NCI-H2107 treated with DMSO at 0.1 percent for 48 hours (cell line): ENCODE measurements at regions not wholly inside any gene's neighbourhood (a gene's known extent, or its start where the extent isn't known, plus 50 kb on each side); places are given as distances from the start of the nearest gene placed in this dataset.

ENCODE experiments used
- DNase-seq: peaks from one replicate; lab custom pipeline; 2025; ENCODE audit not compliant: unreplicated experiment; lab: John Stamatoyannopoulos, UW

DNA sequence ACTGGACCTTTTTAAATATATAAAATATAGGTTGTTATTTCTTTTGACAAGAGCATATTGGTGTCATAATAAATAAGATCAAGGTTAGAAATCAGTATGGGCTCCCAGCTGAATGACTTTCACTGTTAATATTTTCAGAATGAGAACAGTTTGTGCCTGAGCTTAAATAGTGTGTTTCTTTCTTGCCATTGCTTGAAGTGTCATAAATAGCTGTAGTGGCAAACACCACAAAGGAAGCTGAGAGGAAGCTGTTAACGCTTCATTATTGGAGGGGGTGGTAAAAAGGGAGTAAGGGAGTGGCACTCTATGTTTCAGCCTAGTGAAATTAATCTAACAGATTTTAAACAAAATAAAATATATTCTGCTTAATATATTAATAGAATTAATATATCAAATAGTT is 1089.8 kb upstream of the NCAM2 start:
- DNase-seq, result no peak

GRCh38 chr21:19914028-19914427 is 1084.2 kb upstream of the NCAM2 start:
- DNase-seq, result no peak

GRCh38 chr21:19921211-19921610 is 1077.0 kb upstream of the NCAM2 start:
- no peak for DNase-seq

DNA sequence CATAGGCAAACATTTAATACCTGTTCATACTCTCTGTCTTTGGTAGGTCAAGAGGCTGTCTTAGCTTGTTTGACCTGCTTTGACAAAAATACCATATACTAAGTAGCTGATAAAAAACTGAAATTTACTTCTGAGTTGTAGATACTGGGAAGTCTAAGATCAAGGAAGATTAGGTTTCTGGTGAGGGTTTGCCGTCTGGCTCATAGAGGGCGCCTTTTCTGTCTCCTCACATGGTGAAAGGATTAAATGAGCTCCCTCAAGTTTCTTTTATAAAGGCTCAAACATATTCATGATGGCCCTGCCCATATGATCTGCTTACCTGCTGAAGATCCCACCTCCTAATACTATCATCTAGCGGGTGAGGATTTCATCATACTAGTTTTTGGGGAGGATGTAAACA is 1076.1 kb upstream of the NCAM2 start:
- no peak for DNase-seq

- DNase-seq, result no peak
Measured at GRCh38 chr21:19935467-19935866, 1062.7 kb upstream of the NCAM2 start.

- DNase-seq, result no peak
Measured at GRCh38 chr21:19937619-19938018, 1060.6 kb upstream of the NCAM2 start.

DNA sequence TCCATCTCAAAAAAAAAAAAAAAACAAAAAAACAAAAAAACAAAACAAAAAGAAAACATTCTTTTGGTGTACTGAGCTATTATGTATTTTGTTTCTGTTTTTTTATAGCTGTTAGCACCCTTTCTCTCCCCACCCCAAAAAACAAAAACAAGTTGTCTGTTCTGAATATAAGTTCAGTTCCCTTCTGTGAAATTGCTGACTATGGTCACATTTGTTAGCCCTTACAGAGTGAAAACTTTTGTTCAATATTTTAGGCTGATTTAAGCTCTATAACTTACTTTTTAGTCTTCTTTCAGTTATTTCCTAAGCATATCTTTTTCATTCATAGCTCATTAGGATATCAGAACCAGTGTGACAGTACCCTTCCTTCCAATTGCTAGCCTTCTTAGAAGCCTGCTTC is 1056.6 kb upstream of the NCAM2 start:
- no peak for DNase-seq

DNA sequence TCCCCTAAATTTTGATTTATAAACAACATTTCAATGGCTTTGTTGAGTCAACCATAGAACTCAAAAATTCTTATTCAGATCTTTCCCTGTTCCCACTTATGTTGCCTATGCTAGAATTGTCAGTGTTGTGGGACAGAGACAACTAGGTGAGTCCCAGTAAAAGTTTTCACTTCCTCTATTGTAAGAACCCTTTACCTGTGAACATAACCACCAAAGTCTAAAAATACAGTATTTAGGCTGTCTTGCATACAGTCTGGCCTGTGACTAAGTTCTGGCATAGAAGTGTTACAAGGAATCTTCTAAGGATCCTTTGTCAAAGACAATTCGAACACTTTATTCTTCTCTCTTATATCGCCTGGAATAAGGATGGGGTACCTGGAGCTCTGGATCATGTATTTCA is 1047.9 kb upstream of the NCAM2 start:
- no peak for DNase-seq

DNA sequence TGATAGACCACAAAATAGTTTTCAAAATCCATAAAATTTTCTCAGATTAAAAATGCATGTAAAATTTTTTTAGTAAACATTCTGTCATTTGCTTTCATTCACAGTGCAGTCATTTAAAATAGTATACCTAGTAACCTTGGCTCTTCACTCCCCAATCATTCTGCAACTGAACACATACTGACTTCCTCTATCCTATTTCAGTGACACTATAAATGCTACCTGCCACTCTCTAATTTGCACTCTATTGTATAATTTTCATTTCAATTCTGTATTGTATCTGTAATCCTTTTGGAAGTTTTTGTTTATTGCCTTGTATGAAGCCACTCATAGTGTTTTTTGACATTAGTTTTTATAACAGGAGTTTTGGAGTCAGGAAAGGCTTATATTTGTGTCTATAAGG is 1029.1 kb upstream of the NCAM2 start:
- no peak for DNase-seq

GRCh38 chr21:19981938-19982337 is 1016.3 kb upstream of the NCAM2 start:
- no peak for DNase-seq

DNA sequence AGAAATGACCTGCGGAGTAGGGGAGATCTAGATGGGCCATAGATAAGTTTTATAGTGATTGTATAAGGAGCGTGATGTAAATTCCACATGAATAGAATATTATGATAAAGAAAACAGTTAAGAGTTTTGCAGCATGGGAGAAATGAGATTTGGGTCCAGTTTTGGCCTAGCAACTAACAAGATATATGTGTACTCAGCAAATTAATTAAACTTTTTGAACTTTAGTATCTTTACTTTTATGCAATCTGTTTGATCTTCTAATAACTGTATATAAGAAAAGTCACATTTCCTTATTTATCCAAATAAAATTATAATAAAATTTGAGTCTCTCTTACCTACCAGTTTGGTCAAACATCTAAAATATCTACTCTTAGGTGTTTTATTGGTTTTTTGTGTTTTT is 1011.8 kb upstream of the NCAM2 start:
- no peak for DNase-seq

GRCh38 chr21:19987671-19988070 is 1010.5 kb upstream of the NCAM2 start:
- no peak for DNase-seq

GRCh38 chr21:19992540-19992939 is 1005.7 kb upstream of the NCAM2 start:
- DNase-seq, result no peak

DNA sequence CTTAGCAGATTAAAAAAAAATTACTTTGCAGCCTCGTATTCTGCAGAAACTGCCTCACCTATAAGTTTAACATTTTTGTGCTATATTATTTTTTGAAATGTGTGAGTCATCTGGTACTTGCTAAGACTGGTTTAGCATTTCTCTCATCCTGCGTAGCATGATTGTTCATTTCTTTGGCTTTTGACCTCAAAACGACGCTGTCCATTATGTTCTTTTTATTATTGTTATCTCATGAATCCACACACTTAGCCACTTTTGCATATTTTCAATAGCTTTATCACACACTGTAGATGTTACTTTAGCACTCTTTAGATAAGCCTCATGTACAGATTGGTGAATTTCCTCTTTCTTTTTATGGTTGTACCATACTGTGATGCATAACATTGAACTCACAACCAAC is 1004.9 kb upstream of the NCAM2 start:
- DNase-seq, result no peak

GRCh38 chr21:19995253-19995652 is 1003.0 kb upstream of the NCAM2 start:
- DNase-seq, result no peak

- no peak for DNase-seq
Measured at GRCh38 chr21:19998453-19998852, 999.8 kb upstream of the NCAM2 start.

DNA sequence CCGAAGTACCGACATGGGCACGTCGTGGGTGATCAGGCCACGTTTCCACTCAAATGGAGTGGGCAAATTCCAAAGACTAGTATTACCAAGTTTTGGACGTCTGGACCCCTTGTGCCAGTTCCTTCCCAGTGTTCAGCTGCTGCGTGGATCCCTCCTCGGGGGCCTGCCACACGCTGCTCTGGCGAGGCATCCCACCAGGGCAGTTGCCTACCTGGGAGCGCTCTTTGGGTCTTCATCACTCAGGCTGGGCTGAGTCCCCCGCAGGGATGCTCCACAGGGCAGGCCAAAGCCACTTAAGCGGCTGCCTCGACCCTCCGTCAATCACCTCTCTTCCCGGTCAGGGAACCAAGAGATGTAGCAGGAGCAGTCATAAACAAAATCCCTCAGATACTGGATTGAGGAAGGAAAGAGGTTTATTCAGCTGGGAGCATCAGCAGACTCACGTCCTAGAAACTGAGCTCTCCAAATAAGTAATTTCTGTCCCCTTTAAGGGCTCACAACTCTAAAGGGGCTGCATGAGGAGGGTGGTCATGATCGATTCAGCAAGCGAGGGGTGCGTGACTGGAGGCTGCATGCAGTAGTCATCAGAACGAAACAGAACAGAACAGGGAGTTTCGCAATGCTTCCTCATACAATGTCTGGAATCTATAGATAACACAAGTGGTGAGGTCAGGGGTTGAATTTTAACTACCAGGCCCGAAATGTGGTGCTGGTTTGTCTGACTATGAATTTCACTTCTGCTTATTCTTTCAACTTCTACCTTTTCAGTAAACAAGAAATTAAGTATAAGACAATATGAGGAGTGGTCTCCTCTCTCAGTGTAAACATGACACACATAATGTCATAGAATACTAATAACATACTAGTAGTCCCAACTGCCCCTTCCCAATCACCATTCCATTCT is 998.6 kb upstream of the NCAM2 start:
- DNase-seq, result no peak

GRCh38 chr21:20004367-20004766 is 993.8 kb upstream of the NCAM2 start:
- no peak for DNase-seq

DNA sequence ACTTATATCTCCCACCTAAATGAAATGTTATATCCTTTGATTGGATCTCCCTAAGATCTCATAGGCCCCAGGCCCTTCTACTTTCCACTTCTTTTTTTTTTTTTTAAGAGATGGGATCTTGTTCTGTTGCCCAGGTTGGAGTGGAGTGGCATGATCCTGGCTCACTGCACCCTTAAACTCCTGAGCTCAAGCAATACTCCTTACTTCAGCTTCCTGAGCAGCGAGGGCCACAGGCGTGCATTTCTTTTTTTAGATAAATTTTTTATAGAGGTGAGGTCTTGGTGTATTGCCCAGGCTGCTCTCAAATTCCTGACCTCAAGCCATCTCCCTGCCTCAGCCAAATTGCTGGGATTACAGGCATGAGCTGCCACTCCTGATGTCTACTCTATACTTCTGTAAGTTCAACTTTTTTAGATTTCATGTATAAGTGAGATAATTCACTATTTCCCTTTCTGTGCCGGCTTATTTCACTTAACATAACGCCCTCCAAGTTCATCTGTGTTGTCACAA is 987.5 kb upstream of the NCAM2 start:
- no peak for DNase-seq

- no peak for DNase-seq
Measured at GRCh38 chr21:20013851-20014250, 984.4 kb upstream of the NCAM2 start.

- DNase-seq, result no peak
Measured at GRCh38 chr21:20016435-20017005, 981.7 kb upstream of the NCAM2 start.

GRCh38 chr21:20020026-20020425 is 978.2 kb upstream of the NCAM2 start:
- DNase-seq, result no peak

DNA sequence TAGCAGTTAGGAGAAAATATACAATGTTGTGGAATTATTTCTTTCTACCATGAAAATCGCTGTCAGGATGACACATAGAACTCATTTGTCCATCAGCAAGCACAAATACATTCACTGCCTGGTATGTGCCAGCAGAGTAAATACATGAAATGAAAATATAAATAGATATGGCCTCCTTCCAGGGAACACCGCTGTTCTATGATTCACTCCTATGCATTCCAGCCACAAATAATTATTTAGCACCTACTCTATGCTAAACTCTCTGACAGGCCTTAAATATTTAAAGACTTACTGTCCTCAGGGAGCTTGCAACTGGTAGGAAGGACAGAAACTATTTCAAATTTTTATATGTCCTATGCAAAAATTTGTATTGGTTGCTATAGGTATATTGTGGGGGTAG is 975.0 kb upstream of the NCAM2 start:
- no peak for DNase-seq
